Spleen (tissue), 7 donors: ENCODE measurements at regions not wholly inside any gene's neighbourhood (a gene's known extent, or its start where the extent isn't known, plus 50 kb on each side); places are given as distances from the start of the nearest gene placed in this dataset.
"Not testable (repeated sequence)": the region's sequence is repeated elsewhere in the genome, so short reads cannot be mapped to it uniquely, and the experiment has no call there.

ENCODE experiments used
- CTCF ChIP-seq, 11 experiments: fragments of 200-600 bp in 7 of 11; fragments of 450-650 bp in 4 of 11; sonication (generic) in 4 of 11; IDR thresholded peaks in 8 of 11; conservative IDR thresholded peaks in 3 of 11; 1 replicate in 7 of 11; 2 replicates in 4 of 11; pipeline versions ENCODE4 v1.4.0 to v1.8.0; 2016 to 2021; ENCODE audit warnings: antibody characterized with exemption in 11 of 11, inconsistent platforms in 4 of 11, mild to moderate bottlenecking in 1 of 11
- POLR2A ChIP-seq, 3 donors: fragments of 450-650 bp; IDR thresholded peaks; one replicate each; pipeline ENCODE4 v1.5.1; 2017; ENCODE audit warnings: antibody characterized with exemption in 3 of 3, mild to moderate bottlenecking in 1 of 3
- donor health status: DM: no; HTN: no; CAD: no; lungs with moderate emphysema.
- donor health status: DM: no; HTN: no; CAD: no.
- donor health status: DM: no; HTN: no; CAD: no.

- TF ChIP-seq CTCF (IDR thresholded peaks at IDR 0.05 in 8 of 11, conservative IDR thresholded peaks at IDR 0.05 in 3 of 11); POLR2A (IDR thresholded peaks at IDR 0.05): not testable (repeated sequence)
These were observed 267.0 kb upstream of the POU1F1 start for GRCh38 chr3:87543408-87543807.
